HG03521 (cell line): ENCODE measurements at regions not wholly inside any gene's neighbourhood (a gene's known extent, or its start where the extent isn't known, plus 50 kb on each side); places are given as distances from the start of the nearest gene placed in this dataset.
"Not testable (repeated sequence)": the region's sequence is repeated elsewhere in the genome, so short reads cannot be mapped to it uniquely, and the experiment has no call there.

Experiments
- ATAC-seq: cut with Tn5 transposase; IDR thresholded peaks from one replicate; pipeline ENCODE4 v1.9.1; 2021; ENCODE audit warnings: mild to moderate bottlenecking, moderate library complexity; ENCODE audit not compliant: unreplicated experiment

DNA sequence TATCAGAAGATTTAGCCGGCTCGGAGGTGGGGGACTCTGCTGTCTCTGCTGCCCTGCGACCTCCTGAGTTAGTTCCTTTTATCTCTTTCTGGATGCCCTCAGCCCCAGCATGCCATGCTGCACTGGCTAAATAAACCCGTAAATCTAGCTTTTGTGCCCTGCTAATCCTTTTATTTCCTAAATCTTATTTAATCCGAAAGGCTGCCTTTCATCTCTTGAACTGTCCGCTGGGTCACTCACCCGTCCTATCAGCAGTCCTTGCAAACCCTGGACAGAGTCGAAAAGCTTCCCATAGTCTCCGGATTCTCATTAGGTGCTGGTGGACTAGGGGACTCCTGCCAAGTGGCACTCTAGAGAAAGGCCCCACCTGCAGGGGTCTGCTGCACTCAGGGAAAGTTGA is 122.0 kb upstream of the APCDD1 start:
- no peak for ATAC-seq

DNA sequence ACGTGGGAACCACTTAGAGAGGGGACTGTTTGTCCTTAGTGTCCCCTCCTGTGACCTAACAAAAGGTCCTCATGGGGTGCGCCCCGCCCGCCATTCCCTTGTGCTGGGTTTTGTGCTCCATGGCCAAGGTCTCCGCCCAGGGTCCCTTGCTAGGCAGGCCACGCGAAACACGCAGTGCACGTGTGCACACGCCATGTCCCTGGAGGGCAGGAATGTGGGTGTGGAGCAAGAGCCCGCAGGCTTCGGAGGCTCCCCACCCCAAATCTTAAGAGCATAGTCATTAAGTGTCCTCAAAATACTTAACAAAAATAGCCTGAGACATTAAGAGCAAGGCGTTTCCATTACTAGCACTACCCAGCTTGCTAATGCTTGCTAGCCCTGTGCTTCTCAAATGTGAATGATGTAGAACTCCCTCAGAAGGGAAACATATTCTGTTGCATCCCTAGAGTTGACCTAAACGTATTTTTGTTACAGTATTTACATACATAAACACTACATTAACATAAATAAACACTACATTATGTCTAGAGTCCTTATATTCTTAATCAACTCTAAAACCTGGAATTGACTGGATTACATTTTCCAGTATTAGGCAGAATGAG is 117.6 kb upstream of the APCDD1 start:
- no peak for ATAC-seq

DNA sequence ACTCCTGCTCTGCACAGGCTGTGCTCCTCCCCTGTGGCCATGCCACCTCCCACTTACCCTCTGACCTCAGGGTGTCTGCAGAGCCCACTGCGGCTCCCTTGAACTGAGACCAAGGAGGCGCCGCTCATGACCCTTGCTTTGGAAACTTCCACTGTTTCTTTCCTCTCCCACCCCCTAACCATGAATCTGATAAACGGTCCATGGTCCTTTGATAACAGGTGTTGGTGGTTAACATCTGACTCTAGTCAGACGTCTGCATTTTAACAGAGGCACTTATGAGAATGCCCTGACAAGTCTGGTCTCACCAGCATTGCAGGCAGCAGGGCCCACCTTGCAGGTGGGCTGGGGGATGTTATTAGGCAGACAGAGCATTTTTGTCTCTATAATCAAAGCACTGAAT is 113.6 kb upstream of the APCDD1 start:
- no peak for ATAC-seq

- no peak for ATAC-seq
Observed at GRCh38 chr18:10343778-10344177, 110.7 kb upstream of the APCDD1 start.

- no peak for ATAC-seq
Observed at GRCh38 chr18:10346749-10347415, 107.6 kb upstream of the APCDD1 start.

DNA sequence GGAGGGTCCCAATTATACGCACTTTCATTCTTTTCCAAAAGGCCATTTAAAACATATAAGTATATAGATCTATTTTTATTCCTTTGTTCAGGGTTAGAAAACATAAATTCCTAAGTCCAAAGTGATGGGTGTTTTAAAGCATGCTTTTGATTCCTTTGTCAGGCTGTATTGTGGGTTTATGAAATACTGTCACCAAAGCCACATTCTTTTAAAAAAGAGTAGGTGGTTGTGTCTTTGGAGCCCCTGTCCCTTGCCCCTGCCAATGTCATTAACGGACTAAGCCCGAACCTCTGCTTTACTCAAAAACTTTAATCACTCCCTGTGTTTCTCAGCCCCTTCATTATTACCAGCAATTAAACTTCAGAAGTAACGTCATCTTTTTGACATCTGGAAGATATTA is 104.9 kb upstream of the APCDD1 start:
- ATAC-seq = no peak

GRCh38 chr18:10350661-10351060 is 103.8 kb upstream of the APCDD1 start:
- ATAC-seq = no peak

DNA sequence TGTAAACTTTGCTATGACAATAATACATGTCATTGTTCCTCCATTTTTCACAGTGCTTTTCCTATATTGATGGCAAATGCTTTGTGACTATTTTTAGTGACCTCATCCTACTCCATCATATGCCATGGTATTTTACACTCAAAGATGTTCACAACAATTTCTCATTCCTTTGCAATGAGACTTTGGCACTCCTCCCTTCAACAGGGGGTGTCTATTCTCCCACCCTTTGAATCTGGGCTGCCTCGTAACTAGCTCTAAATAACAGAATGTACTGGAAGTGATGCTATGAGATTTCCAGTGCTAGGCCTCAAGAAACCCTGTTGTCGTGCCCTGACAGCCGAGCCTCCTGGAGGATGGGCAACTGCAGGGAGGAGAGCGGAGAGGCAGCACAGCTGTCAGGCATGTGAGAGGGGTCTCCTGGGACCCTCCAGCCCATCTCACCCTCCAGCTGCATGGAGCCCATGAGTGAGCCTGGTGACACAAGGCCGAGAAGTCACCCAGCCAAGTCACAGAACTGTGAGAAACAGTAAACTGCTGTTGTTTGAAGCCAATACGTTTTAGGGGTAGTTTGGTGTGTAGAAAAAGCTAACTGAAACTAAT is 103.1 kb upstream of the APCDD1 start:
- no peak for ATAC-seq

- no peak for ATAC-seq
Observed at GRCh38 chr18:10351858-10352257, 102.6 kb upstream of the APCDD1 start.

DNA sequence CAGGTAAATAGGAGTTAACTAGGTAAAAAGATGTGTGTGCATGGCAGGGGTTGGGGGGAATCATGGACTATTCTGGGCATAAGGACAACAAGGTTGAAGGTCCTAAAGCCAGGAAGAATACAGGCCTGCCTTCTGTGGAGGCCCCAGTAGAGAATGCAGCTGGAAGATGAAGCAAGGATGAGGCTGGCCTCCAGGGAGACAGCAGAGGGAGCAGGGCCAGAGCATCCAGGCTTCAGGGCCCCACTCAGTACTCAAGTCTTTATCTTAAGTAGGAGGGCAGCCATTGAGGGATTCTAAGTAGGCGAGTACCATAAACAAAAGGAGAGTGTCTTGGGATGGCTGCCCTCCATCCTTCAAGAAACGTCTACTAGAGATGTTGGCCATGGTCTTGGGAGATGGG is 101.8 kb upstream of the APCDD1 start:
- ATAC-seq = no peak

GRCh38 chr18:10353791-10354190 is 100.6 kb upstream of the APCDD1 start:
- ATAC-seq = no peak

DNA sequence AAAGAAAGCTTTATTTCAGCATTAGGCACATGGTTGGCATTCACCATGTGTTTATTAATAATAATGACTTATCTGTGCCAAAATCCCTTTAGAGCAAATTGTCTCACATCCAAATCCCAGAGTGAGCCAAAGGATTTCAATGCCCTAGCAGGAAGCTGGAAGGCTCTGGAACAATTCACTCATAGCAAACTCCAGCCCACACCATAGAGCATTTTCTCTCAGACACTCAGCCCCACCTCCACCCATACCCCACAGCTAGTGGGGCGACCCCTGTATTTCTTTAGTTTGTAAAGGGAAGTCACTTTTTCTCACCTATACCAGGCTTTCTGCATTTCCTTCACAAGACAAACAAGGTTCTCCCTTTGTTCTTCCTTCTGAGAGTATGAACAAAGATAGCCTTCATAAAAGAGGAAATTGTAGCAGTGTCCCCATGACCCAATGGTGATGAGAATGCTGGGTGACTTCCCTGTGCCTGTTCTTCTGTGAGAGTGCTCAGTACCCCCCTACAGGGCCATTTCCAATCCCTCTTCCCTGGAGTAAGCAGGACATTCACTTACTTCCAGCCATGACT is 100.1 kb upstream of the APCDD1 start:
- ATAC-seq = no peak

GRCh38 chr18:10354890-10355289 is 99.5 kb upstream of the APCDD1 start:
- ATAC-seq = no peak

GRCh38 chr18:10356999-10357398 is 97.4 kb upstream of the APCDD1 start:
- not testable (repeated sequence) for ATAC-seq

GRCh38 chr18:10361660-10362059 is 92.8 kb upstream of the APCDD1 start:
- no peak for ATAC-seq

DNA sequence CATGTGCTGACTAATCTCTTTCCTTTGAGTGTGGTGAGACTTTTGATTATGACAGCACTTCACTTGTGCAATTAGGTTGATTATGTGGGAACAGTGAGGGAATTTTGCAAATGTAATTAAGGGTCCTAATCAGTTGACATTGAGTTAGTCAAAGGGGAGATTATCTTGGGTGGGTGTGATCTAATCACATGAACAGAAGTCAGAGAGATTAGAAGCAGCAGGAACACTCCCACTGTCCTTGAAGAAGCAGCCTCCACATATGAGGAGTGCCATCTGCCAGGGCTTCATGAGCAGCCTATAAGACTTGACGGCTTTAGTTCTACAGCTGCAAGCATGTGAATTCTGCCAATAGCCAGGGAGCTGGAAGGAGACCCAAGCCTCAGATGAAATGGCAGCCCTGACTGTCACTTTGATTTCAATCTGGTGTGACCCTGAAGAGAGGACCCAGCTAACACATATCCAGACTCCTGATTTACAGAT is 89.4 kb upstream of the APCDD1 start:
- ATAC-seq = no peak

- no peak for ATAC-seq
Observed at GRCh38 chr18:10365901-10366300, 88.5 kb upstream of the APCDD1 start.

GRCh38 chr18:10367836-10368235 is 86.6 kb upstream of the APCDD1 start:
- no peak for ATAC-seq

DNA sequence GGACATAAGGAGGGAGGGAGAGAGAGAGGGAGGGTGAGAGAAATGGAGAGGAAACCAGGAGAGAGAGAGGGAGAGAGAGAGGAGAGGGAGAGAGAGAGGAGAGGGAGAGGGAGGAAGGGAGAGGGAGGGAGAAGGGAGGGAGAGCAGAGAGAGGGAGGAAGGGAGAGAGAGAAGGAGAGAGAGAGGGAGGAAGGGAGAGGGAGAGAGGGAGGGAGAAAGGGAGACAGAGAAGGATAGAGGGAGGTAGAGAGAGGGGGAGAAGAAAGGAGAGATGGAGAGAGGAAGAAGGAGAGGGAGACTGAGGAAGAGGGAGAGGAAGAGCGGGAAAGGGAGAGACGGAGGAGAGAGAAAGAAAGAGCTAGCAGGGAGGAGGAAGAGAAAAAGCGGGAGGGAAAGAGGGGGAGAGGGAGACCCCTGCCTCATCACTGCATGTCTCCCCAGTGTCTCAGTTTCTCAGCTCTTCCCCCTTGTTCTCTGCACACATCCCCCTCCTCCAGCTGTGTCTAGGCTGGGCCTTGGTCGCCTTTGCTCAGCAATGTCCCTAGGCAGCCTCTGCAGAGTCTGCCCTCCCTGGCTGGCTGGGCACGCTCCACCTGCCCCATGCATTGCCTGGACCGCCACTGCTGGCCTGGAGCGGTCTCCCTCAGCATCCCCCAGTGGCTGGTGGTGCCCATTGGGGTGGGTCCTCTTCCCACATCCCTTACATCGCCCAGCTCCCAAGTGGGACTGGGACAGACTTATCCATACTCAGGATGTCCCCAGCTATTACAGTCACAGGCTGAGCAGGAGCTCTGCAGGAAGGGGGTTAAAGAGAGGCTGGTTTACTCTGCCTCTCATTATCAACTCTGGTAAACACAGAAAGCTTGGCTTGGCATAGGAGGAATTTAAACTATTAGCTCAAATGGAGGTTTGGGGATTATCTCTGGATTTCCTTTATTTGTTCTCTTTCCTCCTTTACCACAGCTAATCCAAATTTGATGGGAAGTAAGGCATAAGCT is 85.7 kb upstream of the APCDD1 start:
- ATAC-seq = no peak

GRCh38 chr18:10370716-10371115 is 83.7 kb upstream of the APCDD1 start:
- ATAC-seq = no peak

- no peak for ATAC-seq
Observed at GRCh38 chr18:10371165-10371564, 83.3 kb upstream of the APCDD1 start.
